HG03108 (cell line): ENCODE measurements at regions not wholly inside any gene's neighbourhood (a gene's known extent, or its start where the extent isn't known, plus 50 kb on each side); places are given as distances from the start of the nearest gene placed in this dataset.
"Not testable (repeated sequence)": the region's sequence is repeated elsewhere in the genome, so short reads cannot be mapped to it uniquely, and the experiment has no call there.

Source experiments
- ATAC-seq: cut with Tn5 transposase; IDR thresholded peaks from one replicate; pipeline ENCODE4 v1.9.1; 2021; ENCODE audit warnings: moderate library complexity; ENCODE audit not compliant: unreplicated experiment

- not testable (repeated sequence) for ATAC-seq
These were observed 65.5 kb upstream of the KIF2A start for GRCh38 chr5:62240494-62240893.

- ATAC-seq = not testable (repeated sequence)
These were observed 64.0 kb upstream of the KIF2A start for GRCh38 chr5:62242000-62242399.

- ATAC-seq = not testable (repeated sequence)
These were observed 63.0 kb upstream of the KIF2A start for GRCh38 chr5:62243046-62243445.

GRCh38 chr5:62248192-62248591 lies 57.8 kb upstream of the KIF2A start:
- ATAC-seq = not testable (repeated sequence)

GRCh38 chr5:62250085-62250484 lies 55.9 kb upstream of the KIF2A start:
- not testable (repeated sequence) for ATAC-seq

- ATAC-seq = not testable (repeated sequence)
These were observed 55.1 kb upstream of the KIF2A start for GRCh38 chr5:62250919-62251318.

GRCh38 chr5:62252519-62252918 lies 53.5 kb upstream of the KIF2A start:
- ATAC-seq = not testable (repeated sequence)

- ATAC-seq = not testable (repeated sequence)
These were observed 50.5 kb upstream of the KIF2A start for GRCh38 chr5:62255551-62255950.

GRCh38 chr5:62256161-62257019 lies 49.6 kb upstream of the KIF2A start:
- ATAC-seq = peak; percentile 77
